ENCODE measurements at regions not wholly inside any gene's neighbourhood (a gene's known extent, or its start where the extent isn't known, plus 50 kb on each side); places are given as distances from the start of the nearest gene placed in this dataset.

DNA sequence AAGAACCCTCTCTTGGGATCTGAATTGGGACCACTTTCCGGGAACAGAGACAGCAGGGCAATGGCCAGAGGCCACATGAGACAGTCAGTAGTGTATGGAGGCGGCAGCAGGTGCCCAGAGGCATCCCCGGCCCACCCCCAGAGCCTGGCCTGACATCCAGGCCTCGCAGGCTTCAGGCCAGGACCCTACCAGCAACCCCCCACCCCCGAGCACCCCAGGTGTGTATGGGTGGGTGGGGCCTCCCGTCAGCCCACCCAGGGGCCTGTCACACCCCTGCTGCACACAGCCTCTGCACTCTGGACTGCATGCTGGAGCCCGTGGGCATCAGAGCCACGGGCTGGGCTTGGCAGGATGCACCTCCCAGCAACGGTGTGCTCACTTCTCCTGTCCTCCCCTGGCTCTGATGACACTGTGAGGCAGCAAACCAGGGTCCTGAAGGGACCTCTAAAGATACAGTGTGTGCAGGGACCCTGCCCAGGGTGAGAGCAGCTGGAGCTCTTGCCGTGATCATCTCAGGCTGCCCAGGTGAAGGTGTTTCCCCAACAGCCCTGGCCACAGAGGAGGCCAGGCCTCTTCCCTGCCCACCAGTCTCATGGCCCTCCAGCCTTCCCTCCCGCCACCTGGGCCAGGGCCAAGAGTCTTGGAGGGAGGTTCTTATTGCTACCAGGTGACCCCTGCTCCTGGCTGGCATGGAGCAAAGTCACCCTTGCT lies 88.8 kb upstream of the SEPTIN5 start:
- DNase-seq, result no peak

DNA sequence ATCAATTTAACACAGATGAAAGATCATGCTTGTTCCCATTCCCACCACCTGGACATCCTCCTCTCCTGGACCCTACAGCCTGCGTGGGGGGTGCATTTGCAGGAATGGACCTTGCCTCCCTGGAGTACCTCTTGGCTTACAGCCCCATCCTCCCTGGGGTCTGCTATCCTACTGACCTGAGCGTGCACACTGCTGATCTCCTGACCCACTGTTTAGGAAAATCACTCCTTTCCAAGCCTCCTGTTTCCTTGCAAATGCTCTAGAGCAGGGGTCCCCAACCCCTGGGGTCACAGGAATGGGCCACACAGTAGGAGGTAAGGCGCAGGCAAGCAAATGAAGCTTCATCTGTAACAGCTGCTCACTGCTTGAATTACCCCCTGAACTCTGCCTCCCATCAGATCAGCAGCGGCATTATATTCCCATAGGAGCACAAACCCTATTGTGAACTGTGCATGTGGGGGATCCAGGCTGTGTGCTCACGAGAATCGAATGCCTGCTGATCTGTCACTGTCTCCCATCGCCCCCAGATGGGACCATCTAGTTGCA lies 88.2 kb upstream of the SEPTIN5 start:
- no peak for DNase-seq

DNA sequence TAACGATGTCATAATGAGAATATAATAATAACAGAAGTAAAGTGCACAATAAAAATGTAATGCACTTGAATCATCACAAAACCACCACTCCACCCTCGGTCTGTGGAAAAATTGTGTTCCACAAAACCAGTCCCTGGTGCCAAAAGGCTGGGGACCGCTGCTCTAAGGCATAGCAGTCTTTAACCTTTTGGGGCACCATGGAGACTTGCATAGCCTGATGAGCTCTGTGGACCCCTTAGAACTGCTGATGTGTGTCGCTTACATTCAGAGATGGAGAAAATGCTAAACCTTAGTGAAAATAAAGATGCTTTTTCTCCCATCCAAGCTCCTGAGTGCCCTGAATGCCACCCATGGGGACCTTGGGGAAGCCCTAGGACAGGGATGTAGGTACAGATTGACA lies 87.6 kb upstream of the SEPTIN5 start:
- no peak for DNase-seq

DNA sequence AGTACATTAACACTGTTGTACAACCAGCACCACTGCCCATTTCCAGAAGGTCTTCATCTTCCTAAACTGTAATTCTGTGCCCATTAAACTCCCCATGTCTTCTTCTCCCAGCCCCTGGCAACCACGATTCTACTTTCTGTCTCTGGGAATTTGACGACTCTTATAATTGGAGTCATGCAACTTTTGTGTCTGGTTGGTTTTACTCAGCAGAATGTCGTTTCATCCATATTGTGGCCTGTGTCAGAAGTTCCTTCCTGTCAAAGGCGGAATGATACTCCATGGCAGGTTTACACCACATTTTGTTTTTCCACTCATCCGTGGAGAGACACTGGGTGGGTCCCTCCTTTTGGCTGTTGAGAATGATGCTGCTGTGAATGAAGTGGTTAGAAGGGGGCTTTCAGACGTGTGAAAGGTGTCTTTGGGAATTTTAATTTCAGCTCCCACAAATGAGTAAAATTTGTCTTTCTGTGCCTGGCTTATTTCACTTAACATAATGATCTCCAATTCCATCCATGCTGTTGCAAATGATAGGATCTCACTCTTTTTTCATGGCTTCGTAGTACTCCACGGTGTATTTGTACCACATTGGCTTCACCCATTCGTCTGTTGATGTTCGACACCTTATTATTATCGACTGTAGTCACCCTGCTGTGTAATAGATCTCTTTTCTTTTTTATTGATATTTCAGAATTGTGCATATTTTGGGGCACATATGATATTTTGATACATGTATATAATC lies 86.1 kb upstream of the SEPTIN5 start:
- no peak for DNase-seq

- no peak for DNase-seq
Measured at GRCh38 chr22:19629331-19629719, 85.0 kb upstream of the SEPTIN5 start.

DNA sequence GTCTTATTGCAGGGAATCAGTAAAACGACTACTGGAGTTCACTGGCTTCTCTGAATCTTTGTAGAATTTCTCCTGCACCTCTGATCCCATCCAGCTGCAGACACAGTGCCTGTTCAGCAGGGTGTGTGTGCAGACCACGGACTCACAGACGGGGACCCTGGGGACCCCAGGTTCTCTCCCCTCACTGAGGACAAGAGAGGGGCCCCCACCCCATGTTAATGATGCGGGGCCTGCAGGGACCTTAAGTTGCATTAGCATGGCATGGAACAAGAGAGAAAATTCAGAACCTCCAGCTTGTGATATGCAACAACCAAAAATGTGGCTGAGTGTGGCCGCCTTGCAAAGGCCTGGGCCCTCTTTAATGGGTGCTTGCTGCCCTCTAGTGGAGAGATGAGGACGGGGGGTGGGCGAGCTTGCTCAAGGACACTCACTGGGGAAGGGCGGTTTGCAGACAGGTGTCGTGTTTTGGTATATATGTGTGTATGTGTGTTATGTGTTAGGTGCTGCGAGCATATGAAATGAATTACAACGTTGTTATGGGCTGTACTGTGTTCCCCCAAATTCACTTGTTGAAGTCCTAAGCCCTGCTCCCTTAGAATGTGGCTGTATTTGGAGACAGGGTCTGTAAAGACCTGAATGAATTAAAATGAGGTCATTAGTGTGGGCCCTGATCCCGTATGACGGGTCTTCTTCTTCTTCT lies 84.4 kb upstream of the SEPTIN5 start:
- peak; percentile 73 to 86 for DNase-seq

DNA sequence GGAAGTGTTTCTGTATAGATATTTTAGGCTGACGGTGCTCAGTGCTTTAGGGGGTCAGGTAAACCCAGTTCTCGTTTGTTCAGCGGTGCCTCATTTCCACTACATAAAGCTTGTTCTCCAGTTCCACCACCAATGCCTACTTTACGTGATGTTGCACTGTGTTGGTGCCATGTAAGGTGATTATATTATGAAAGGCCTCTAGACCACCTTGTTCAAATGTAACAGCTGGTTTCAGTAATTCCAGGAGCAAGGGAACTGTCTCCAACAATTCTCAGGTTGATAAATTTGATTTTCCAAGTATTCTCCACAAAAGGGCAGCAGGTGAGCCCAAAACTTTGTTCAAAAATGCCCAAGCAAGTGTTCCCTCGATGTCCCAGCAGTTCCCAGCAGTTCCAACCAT lies 83.7 kb upstream of the SEPTIN5 start:
- no peak for DNase-seq

DNA sequence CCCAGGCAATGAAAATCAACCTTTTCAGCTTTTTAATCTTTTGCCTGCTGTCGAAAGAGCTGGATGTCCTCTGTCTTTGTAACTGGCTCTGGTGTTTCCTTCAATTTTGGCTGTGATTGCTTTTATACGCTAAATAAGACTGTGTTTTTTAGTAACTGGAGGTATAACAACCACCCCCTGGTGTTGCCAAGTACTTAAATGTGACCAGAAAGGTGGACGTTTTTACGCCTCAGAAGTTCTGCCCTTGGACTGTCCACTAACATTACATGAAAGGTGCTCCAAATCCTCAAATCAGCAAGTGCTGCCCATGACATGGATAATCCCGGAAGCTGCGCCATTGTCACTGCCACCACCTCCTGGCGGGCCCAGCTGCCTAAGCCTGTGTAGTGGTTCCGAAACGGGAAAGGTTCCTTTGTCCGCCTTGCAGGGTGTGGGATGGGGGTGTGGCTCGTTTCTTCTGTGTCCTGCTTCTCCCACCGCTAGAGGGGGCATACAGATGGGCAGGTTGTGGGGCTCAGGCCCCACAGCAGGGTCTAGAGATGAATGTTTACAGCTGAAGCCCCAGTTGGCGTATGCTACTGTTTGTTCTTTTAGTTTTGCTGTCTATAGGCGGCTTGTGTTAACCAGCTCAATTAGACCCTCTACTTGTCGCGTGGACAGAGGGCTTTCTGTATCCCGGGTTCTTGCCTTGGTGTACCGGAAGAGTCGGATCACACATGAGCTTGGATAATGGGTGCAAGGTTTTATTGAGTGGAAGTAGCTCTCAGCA lies 82.2 kb upstream of the SEPTIN5 start:
- DNase-seq, result peak in 1 of 2 experiments; percentile 37

DNA sequence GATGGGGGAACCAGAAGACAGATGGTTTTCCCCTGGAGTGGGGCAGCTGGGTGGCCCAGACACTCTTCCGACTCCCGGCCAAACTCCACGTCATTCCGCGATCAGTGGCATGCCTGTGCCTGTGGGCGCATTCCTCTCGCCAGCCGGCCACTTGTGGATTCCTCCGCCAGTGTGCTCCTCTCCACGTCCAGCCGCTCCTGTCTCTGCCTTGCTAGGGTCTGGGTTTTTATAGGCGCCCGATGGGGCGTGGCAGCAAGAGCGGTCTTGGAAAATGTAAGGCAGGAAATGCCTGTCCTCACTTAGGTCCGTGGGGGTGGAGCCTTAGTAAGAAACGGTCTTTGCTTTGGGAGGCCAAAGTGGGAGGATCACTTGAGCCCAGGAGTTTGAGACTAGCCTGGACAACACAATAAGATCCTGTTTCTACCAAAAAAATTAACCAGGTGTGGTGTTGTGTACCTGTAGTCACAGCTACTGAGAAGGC lies 81.6 kb upstream of the SEPTIN5 start:
- peak in 1 of 2 experiments; percentile 37 for DNase-seq

- DNase-seq, result no peak
Measured at GRCh38 chr22:19634226-19634975, 79.9 kb upstream of the SEPTIN5 start.

DNA sequence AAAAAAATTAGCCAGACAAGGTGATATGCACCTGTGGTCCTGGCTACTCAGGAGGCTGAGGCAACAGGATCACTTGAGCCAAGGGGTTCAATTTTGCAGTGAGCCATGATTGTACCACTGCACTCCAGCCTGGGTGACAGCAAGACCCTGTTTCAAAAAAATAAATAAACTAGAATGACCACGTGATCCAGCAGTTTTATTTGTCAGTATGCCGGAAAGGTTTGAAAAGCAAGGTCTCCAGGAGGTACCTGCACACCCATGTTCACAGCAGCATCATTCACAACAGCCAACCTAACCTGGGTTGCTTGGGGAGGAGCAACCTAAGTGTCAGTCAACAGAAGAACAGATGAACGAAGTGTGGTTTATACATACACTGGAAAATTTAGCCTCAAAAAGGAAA lies 78.7 kb upstream of the SEPTIN5 start:
- no peak for DNase-seq

DNA sequence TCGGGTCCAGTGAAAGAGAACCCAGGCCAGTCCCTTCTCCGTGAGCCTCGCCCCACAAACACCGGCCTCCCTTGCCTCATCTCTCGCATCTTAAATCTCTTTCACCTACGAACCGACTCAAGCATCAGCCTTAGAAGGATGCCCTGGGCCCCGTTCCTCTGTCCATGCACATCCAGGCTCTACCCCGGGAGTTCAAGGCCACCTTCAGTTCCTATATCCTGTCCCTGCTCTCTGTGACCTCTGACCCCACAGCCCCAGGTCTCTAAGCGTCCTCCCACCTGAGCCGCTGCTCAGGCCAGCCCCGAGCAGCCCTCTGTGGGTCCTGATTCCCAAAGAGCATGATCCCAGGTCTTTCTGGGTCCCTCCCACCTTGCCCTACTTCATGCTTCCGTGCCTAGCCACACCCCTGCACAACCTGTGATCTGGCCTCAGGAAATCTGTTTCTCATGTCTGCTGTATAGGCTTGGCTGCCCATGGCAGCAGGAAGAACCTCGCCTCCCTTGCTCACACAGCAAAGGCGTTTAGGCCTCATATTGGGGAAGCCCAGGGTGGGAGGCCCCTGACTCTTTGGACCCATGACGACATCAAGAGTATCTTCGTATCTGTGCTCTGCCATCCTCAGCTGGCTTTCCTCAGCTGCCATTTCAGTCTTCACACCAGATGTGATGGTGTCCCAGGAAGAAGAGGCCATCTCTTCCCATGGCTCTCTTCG lies 77.5 kb upstream of the SEPTIN5 start:
- no peak for DNase-seq

DNA sequence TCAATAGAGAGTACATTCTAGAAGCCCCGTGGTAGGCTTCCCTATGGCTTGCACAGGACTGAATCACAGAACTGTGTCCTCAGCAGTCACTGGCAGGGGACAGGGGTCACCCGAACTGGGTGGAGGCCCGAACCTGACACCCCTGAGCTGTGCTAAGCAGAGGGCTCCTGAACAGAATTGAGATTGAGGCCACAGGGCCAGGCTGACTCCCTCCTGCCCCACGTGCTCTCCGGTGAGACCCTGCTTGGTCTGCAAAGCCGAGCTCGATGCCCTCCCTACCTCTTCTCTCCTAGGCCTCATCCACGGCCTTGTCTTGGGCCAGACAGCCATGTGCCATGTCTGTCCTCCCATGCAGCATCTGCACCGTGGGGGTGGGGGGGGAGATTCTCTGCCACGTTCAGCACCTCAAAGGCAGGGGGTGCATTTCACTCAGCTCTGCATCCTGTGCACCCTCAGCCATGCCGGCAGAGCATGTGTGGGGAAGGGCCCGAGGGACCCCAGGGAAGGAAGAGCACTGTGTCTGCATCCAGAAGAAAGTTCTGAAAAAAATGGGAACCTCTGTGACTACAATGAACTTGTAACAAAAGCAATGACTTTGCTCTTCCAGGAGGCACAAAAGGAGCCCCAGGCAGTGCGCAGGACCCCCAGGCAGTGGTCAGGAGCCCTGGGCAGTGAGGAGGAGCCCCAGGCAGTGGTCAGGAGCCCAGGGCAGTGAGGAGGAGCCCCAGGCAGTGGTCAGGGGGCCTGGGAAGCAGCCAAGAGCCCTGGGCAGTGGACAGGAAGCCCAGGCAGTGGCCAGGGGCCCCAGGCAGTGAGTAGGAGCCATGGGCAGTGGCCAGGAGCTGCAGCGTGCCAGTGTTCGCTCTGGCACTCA lies 76.7 kb upstream of the SEPTIN5 start:
- DNase-seq, result no peak

DNA sequence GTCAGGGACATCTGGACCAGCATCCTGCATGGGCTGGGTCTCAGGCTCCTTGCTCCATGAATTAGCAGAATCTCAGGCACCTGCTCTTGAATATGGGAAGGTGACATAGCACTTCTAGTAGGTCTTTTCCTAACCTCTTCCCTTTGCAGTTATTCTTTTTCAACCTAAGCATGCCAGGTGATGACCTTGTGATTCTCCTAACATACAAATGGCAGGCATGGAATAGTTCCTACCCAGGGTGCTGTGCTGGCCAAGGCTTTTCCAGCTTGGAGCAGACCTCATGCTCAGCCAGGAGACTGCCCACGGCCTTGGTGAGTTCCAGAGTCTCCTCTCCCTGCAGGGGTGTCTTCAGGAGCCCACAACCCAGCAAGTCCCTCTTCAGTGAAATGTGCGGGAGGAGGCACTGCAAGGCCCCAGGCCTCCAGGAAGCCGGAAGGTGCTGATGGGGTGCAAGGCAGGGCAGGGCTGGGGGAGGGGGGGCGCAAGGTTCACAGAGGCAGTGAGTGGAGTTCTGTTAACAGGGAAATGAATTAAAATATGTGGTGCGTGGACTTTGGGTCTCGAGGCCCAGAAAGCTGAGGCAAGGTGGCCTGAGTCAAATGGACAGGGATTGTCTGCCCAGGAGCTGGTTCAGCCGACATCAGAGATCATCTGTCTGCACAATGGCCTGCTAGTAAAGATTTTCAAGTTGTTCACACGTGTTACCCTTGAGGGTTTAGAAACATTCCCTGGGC lies 75.9 kb upstream of the SEPTIN5 start:
- no peak for DNase-seq

DNA sequence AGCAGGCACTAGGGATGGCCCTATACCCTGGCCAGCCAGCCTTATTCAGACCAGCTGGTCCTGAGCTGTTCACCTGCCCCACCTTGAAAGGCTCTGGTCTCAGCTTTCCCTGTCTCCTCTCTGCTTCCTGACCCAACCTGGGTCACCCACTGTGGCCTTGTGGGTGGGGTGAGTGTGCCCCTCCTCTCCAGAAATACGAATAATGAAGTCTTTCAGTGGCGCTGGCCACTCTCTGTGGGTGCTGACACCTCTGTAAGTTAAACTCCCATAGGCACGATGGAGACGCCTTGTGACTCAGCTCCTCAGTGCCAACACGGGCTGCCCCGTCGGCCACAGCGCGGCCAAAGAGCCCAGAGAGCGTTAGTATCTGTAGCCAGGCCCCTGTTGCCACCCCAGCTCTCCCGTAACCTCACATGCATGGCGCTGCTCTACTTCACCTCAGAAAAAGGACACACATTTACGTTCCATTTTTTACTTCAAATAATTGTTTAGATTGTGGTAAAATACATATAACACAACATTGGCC lies 74.6 kb upstream of the SEPTIN5 start:
- DNase-seq, result no peak

DNA sequence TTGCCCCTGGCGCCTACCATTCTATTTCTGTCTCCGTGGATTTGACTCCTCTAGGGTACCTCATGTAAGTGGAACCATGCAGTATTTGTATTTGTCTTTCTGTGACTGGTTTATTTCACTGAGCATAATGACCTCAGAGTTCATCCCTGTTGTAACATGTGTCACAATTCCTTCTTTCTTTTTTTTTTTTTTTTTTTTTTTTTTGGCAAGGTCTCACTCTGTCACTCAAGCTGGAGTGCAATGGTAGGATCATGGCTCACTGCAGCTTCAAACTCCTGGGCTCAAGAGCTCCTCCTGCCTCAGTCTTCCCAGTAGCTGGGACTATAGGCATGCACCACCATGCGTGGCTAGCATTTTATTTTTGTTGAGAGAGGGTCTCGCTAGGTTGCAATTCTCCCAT lies 74.0 kb upstream of the SEPTIN5 start:
- no peak for DNase-seq

DNA sequence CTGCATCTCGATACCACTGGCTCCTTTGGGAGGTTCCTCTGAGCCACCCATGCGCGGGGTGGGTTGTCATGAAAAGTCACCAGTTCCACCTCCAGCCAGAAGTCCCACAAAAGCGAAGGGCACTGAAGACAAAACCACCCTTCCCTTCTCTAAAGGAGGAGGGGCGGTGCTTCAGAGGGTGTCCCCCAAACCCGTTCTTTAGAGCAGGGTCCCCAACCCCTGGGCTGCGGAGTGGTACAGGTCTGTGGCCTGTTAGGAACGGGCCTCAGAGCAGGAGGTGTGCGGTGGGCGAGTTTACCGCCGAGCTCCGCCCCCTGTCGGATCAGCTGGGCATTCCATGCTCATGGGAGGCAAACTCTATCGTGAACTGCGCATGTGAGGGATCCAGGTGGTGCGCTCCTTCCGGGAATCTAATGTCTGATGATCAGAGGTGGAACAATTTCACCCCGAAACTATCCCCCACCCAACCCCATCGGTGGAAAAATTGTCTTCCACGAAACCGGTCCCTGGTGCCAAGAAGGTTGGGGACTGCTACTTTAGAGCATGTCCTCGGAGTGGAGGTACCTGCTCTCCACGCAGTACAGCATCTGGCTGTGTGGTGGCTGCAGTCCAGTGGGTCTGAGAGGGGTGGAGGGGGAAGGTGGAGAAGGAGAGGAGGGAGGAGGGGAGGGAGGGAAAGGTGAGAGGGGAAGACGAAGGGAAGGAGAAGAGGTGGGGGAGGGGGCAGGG lies 72.9 kb upstream of the SEPTIN5 start:
- no peak for DNase-seq

DNA sequence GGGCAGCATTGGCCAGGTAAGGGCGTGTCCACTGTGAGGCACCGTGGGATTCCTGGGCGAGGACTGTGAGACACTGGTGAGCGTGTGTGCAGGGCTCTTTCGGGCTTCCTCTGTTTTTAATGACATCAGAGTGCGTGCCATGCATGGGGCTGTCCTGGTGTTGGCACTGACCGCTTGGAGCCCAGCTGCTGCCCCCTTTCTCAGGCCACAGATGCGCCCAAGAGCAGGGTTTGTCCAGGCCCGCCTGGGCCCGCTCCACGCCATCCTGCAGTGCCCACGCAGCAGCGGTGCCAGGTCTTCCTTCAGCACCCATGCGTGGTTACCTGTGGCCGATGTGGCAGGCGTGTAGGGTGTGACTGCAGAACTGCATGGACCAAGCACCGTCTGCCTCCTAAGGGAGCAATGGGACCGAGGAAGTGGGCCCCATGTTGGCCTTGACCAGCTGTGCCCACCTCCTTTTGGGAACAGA lies 72.3 kb upstream of the SEPTIN5 start:
- no peak for DNase-seq

All from NCI-H446 (cell line).